Keratinocyte (primary cell): ENCODE measurements at regions not wholly inside any gene's neighbourhood (a gene's known extent, or its start where the extent isn't known, plus 50 kb on each side); places are given as distances from the start of the nearest gene placed in this dataset.
"Not testable (repeated sequence)": the region's sequence is repeated elsewhere in the genome, so short reads cannot be mapped to it uniquely, and the experiment has no call there.

Source experiments
- DNase-seq: peaks from one replicate; pipeline ENCODE4 v3.0.0-alpha.2; 2011; ENCODE audit warnings: low read depth, missing footprints, low spot score
- FAIRE-seq: peaks from 2 replicates; lab custom pipeline; 2011; peaks lifted over from hg19 to GRCh38; lab: Jason Lieb, UNC
- H2AFZ ChIP-seq: 2 replicates; pipeline ENCODE4 v1.6.0; 2012; ENCODE audit warnings: low read length, control low read depth, inconsistent platforms; ENCODE audit not compliant: control insufficient read depth
- H3K27ac ChIP-seq: 2 replicates; pipeline ENCODE4 v1.5.1; 2011; ENCODE audit warnings: low read length; ENCODE audit not compliant: control insufficient read depth, insufficient read depth
- H3K27me3 ChIP-seq: 3 replicates; pipeline ENCODE4 v1.6.0; 2011; ENCODE audit warnings: low read length; ENCODE audit not compliant: control insufficient read depth, insufficient read depth; ENCODE audit errors: extremely low read depth
- H3K36me3 ChIP-seq, 2 experiments: 2 replicates in 1 of 2; 3 replicates in 1 of 2; pipeline ENCODE4 v1.5.1; 2011; ENCODE audit warnings: low read length in 2 of 2, mild to moderate bottlenecking in 1 of 2; ENCODE audit not compliant: control insufficient read depth in 2 of 2, insufficient read depth in 2 of 2; ENCODE audit errors: extremely low read depth in 1 of 2
- H3K4me1 ChIP-seq: 3 replicates; pipeline ENCODE4 v1.5.1; 2011; ENCODE audit warnings: low read length; ENCODE audit not compliant: control insufficient read depth, insufficient read depth; ENCODE audit errors: extremely low read depth
- H3K4me2 ChIP-seq: 3 replicates; pipeline ENCODE4 v1.6.0; 2011; ENCODE audit warnings: low read depth, low read length; ENCODE audit not compliant: control insufficient read depth, insufficient read depth; ENCODE audit errors: extremely low read depth
- H3K4me3 ChIP-seq, 3 experiments: fragments of 200-600 bp in 1 of 3; sonication (generic) in 1 of 3; 2 replicates in 2 of 3; 3 replicates in 1 of 3; pipeline ENCODE4 v1.5.1; 2011 to 2016; ENCODE audit warnings: low read length in 3 of 3, mild to moderate bottlenecking in 3 of 3, control low read depth in 2 of 3, inconsistent platforms in 1 of 3, low read depth in 1 of 3, mixed read lengths in 1 of 3, mixed run types in 1 of 3, moderate library complexity in 1 of 3; ENCODE audit not compliant: control insufficient read depth in 2 of 3, insufficient read depth in 2 of 3; ENCODE audit errors: extremely low read depth in 1 of 3
- H3K79me2 ChIP-seq: 2 replicates; pipeline ENCODE4 v1.6.0; 2012; ENCODE audit warnings: low read length; ENCODE audit not compliant: control insufficient read depth, insufficient read depth
- H3K9ac ChIP-seq: 3 replicates; pipeline ENCODE4 v1.6.0; 2011; ENCODE audit warnings: low read length; ENCODE audit not compliant: control insufficient read depth, insufficient read depth; ENCODE audit errors: extremely low read depth
- H3K9me1 ChIP-seq: 3 replicates; pipeline ENCODE4 v1.6.0; 2011; ENCODE audit warnings: low read length; ENCODE audit not compliant: control insufficient read depth, insufficient read depth; ENCODE audit errors: extremely low read depth
- H3K9me3 ChIP-seq: 2 replicates; pipeline ENCODE4 v1.5.1; 2012; ENCODE audit warnings: low read depth, low read length; ENCODE audit not compliant: control insufficient read depth
- H4K20me1 ChIP-seq: 3 replicates; pipeline ENCODE4 v1.6.0; 2011; ENCODE audit warnings: low read length; ENCODE audit not compliant: control insufficient read depth, insufficient read depth; ENCODE audit errors: extremely low read depth
- CTCF ChIP-seq, 3 experiments: IDR thresholded peaks in 1 of 3; conservative IDR thresholded peaks in 1 of 3; optimal IDR thresholded peaks in 1 of 3; 2 replicates in 2 of 3; 3 replicates in 1 of 3; pipeline versions ENCODE3 to v1.5.1; 2011; ENCODE audit warnings: low read length in 3 of 3, mild to moderate bottlenecking in 3 of 3, moderate library complexity in 2 of 3, control low read depth in 1 of 3, inconsistent platforms in 1 of 3; ENCODE audit not compliant: insufficient read depth in 2 of 3; ENCODE audit errors: extremely low read depth in 1 of 3
- EZH2 ChIP-seq: IDR thresholded peaks from one replicate; pipeline ENCODE4 v1.6.1; 2012; ENCODE audit warnings: inconsistent platforms, mild to moderate bottlenecking, low read length, moderate library complexity
- dilution Hi-C: fragments of 300-500 bp; cut with MboI; formaldehyde crosslinking; loops from one replicate; pipeline ENCODE4 v1.7.0; 2020; ENCODE audit warnings: low sequenced_read_pairs; ENCODE audit not compliant: extremely low pct_ligation_motif_present

- H3K4me3 ChIP-seq, result no peak overlapping the region
- peaks cover 5% of the 10 kb centered on the region for H3K4me1 ChIP-seq
- H3K79me2 ChIP-seq, result no peaks in the 10 kb centered on the region
- no peak overlapping the region for H3K27ac ChIP-seq
- no peak overlapping the region for H3K4me2 ChIP-seq
- no peaks in the 10 kb centered on the region for H3K27me3 ChIP-seq
- H3K36me3 ChIP-seq, result no peaks in the 10 kb centered on the region
- no peak for DNase-seq
- no peak overlapping the region for H3K9ac ChIP-seq
- no peaks in the 10 kb centered on the region for H4K20me1 ChIP-seq
- dilution Hi-C loops, result no loop called here
- H3K9me3 ChIP-seq, result no peaks in the 10 kb centered on the region
- no peaks in the 10 kb centered on the region for H3K9me1 ChIP-seq
- TF ChIP-seq EZH2, result no peak
- TF ChIP-seq CTCF (optimal IDR thresholded peaks at IDR 0.05 in 1 of 3, IDR thresholded peaks at IDR 0.05 in 1 of 3, conservative IDR thresholded peaks at IDR 0.05 in 1 of 3; ENCODE audit: extremely low read depth in 1 of 3, insufficient read depth in 2 of 3, low read length in 3 of 3), result no peak
- H2AFZ ChIP-seq, result no peak overlapping the region
- no peak for FAIRE-seq
Observed at GRCh38 chr5:37916525-37916924, 76.7 kb upstream of the GDNF start.

- FAIRE-seq (no peak), DNase-seq (no peak)
- Histone ChIP-seq H3K36me3 (no peaks in the 10 kb centered on the region), H3K4me2 (no peak overlapping the region), H3K27me3 (no peaks in the 10 kb centered on the region), H3K9me1 (no peaks in the 10 kb centered on the region), H3K4me3 (no peak overlapping the region), H2AFZ (no peak overlapping the region), H3K79me2 (no peaks in the 10 kb centered on the region), H3K4me1 (peaks cover 5% of the 10 kb centered on the region), H3K9ac (no peak overlapping the region), H4K20me1 (no peaks in the 10 kb centered on the region), H3K27ac (no peak overlapping the region), H3K9me3 (no peaks in the 10 kb centered on the region)
- dilution Hi-C loops, result no loop called here
- TF ChIP-seq CTCF (optimal IDR thresholded peaks at IDR 0.05 in 1 of 3, IDR thresholded peaks at IDR 0.05 in 1 of 3, conservative IDR thresholded peaks at IDR 0.05 in 1 of 3; ENCODE audit: extremely low read depth in 1 of 3, insufficient read depth in 2 of 3, low read length in 3 of 3) (no peak), EZH2 (no peak)
Observed at GRCh38 chr5:37915097-37915736, 75.4 kb upstream of the GDNF start.

GRCh38 chr5:37909610-37910266 lies 69.9 kb upstream of the GDNF start:
- H3K27ac ChIP-seq, H4K20me1 ChIP-seq, H3K9me1 ChIP-seq, H3K4me3 ChIP-seq, H3K79me2 ChIP-seq, H3K4me2 ChIP-seq, H3K27me3 ChIP-seq, H3K4me1 ChIP-seq, H3K9me3 ChIP-seq, DNase-seq, dilution Hi-C loops, H2AFZ ChIP-seq, H3K36me3 ChIP-seq, H3K9ac ChIP-seq: not testable (repeated sequence)
- peak; percentile 53 for FAIRE-seq
